ENCODE measurements at regions not wholly inside any gene's neighbourhood (a gene's known extent, or its start where the extent isn't known, plus 50 kb on each side); places are given as distances from the start of the nearest gene placed in this dataset.

DNA sequence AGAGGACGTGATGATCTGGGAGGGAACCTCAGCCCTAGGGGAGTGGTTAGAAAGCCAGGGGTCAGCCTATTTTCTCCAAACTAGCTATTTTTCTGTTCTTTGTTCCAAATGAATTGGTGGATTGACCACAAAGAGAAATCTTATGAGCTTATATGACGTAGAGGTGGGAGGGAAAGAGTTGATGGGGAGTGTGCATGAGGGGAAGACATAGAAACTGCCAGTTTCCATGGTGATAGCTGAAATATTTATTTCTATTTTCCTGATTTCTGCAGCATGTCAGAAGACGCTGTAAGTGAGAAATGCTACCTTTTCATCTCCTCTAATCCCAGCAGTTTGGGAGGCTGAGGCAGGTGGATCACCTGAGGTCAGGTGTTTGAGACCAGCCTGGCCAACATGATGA is 51.4 kb upstream of the CISTR start:
- DNase-seq (ENCODE audit: low spot score): no peak

GRCh38 chr12:53803703-53804102 is 51.9 kb upstream of the CISTR start:
- DNase-seq (ENCODE audit: low spot score): no peak

GRCh38 chr12:53804429-53804828 is 52.6 kb upstream of the CISTR start:
- DNase-seq (ENCODE audit: low spot score): peak; percentile 83

- DNase-seq (ENCODE audit: low spot score): no peak
These were observed 53.3 kb upstream of the CISTR start for GRCh38 chr12:53805067-53805466.

DNA sequence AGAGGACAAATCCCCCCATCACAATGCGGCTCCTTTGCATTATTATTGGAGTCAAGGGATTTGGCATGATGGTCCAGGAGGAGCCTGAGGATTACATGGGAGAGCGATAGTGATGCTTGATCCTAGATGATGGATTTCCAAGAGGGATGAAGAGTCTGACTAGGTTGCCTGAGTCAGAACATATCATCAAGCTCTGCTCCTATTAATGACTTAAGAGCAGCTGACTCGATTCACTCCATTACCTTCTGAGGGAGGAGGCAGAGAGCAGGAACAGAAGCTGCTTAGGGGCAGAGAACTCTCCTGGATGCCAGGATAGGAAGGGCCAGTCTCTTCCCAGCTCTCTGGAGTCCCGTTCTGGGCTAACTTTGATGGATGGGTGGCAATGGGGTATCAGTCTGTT is 54.0 kb upstream of the CISTR start:
- DNase-seq (ENCODE audit: low spot score): no peak

- DNase-seq (ENCODE audit: low spot score): no peak
These were observed 54.9 kb upstream of the CISTR start for GRCh38 chr12:53806721-53807120.

DNA sequence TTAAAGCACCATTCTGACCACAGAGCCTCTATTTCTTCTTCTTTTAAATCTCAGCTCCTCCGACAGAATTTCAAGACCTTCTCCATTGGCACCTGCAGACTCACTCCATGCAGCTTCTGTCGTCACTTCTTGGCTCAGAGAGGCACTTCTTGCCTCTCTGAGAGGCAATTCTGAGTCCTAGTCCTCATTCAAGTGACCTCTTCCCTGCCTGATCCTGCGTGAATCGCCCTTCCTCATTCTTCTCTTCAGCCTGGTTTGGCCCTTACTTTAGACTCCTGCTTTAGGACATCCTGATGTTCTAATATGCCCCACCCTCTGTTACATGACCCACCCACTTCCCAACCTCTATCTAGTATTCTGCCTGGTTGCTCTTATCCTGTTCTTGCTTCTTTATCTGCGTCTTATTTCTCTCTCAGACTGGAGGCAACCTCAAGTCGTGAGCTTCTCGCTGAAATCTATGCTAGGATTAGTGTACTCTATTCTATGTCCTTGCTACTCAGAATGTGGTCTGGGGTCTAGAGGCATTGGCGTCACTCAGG is 55.6 kb upstream of the CISTR start:
- no peak for DNase-seq (ENCODE audit: low spot score)

- DNase-seq (ENCODE audit: low spot score): no peak
These were observed 56.4 kb upstream of the CISTR start for GRCh38 chr12:53808023-53808705.

DNA sequence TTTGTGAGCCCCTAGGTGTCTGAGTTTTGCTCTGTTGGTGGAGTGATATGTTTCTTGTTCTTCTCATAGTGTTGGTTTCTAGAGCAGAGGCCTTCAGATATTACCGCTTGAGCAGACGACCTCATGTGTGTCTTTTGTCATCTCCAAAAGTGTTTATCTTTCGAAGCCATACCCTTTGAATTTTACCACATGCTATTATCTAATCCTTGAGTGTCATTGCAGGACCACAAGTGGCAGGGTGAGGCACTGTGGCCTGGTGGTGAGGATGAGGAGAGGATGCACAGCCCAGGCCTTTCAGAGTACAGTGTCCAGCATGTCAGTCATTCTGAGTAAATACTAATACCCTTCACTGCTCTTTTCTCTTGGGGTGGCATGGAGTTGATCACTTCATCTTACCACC is 57.2 kb upstream of the CISTR start:
- DNase-seq (ENCODE audit: low spot score): no peak

DNA sequence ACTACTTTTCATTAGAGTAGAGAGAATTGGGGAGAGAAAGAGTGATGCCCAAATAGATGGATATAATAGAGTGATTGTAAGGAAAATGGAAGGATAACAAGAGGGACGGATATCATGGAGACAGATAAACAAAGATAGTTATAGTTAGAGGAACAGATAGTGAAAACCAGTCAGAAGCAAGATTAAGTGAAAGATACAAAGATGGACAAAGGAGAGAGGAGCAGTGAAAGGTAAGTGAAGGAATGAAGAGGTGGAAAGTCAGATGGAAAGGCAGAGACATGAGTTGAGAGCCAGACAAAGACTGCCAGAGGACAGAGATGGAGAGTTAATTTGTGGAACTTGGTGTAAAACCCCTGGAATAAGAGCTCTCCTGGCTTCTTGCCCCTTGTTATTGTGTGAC is 59.2 kb upstream of the CISTR start:
- DNase-seq (ENCODE audit: low spot score): no peak

- DNase-seq (ENCODE audit: low spot score): no peak
These were observed 59.8 kb upstream of the CISTR start for GRCh38 chr12:53811606-53812005.

- no peak for DNase-seq (ENCODE audit: low spot score)
These were observed 64.7 kb upstream of the CISTR start for GRCh38 chr12:53816360-53817020.

- no peak for DNase-seq (ENCODE audit: low spot score)
These were observed 65.2 kb upstream of the CISTR start for GRCh38 chr12:53817021-53817389.

GRCh38 chr12:53820514-53821306 is 68.9 kb upstream of the CISTR start:
- no peak for DNase-seq (ENCODE audit: low spot score)

DNA sequence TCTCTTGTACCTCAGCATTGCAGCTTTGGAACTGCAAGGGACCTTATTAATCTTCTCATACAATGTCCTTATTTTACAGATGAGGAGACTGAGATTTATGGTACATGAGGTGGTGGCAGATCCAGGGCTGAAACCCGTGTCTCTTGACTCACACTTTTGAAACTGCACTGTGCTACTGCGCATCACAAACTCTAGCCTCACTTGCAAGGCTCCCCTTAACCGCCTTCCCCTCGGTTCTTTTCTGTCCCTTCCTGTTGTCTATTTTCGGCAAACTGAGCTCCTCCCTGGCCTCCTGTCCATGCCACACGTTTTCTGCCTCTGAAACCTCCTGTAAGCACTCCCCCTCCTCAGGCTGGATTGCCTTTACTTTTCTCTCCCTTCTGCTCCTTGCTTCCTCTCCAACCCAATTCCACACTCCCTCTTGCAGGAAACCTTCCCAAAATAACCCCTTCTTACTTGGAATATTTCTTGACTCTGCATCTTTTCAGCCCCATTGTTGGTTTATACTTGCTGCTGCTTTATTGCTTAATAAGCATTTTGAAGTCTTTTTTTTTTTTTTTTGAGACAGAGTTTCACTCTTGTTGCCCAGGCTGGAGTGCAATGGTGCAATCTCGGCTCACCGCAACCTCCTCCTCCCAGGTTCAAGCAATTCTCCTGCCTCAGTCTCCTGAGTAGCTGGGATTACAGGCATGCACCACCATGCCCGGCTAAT is 72.4 kb upstream of the CISTR start:
- DNase-seq (ENCODE audit: low spot score): no peak

GRCh38 chr12:53825246-53826081 is 73.7 kb upstream of the CISTR start:
- DNase-seq (ENCODE audit: low spot score): peak; percentile 89

DNA sequence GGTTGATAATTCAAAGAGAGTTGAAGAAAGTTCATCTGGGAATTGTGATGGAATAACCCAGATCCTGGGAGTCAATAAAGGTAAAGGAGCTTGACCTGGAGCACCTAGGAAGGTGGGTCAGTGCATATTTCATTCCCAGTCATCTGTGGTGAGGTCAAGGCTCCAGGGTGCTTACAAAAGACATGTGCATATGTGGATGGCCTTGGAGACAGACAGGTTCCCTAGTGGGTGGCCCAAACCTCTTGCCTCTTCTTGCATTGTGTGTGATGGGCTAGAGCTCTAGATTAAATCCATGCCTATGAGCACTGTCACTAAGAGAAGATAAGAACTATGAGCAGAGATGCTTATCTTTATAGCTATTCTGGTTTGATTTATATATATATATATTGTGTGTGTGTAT is 75.5 kb upstream of the CISTR start:
- DNase-seq (ENCODE audit: low spot score): peak; percentile 30

- no peak for DNase-seq (ENCODE audit: low spot score)
These were observed 76.8 kb upstream of the CISTR start for GRCh38 chr12:53828598-53828997.

DNA sequence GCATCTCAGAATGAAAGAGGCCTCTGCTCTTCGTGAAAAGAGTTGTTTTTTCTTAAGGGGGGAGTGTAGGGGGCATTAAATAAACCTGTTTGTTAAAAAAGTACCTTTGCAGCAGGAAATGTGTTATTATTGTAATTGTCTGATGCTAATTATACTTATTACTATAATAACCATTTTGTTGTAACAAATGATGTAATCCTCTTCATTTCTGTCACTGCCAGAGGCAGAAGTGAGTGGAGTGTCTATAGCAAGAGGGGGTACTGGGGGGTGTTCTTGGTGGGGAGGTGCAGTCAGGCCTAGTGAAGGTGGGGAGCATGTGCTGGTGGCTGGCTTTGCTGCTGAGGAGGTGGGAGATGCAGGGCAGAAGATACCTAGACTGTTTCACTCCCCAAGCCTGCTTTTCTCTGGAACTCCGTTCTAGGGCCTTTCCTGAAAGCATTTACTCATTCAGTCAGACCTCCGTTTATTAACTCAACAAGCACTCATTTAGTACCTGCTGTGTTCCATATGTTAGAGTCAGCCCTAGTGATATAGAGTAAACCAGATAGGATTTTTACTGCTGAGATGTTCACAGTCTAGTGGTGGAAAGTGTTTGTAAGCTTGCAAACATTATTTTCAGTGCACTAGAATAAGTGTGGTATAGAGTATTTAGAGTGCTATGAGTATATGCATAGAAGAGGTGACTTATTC is 77.5 kb upstream of the CISTR start:
- no peak for DNase-seq (ENCODE audit: low spot score)

DNA sequence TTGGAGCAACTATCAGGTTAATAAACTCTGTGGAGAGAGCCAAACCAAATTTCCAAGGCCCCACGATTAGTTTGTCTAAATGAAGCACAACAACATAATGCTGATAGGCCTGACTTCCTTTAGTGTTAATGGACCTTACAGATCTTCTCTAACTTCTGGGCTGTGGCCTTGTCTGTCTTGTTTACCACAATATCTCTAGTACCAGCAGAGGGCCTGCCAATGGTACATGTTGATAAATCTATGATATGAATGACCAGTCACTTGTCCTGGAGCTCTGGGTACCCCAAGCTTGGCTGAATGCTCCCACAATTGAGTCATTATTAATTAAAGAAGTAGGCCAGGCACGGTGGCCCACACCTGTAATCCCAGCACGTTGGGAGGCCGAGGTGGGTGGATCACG is 78.9 kb upstream of the CISTR start:
- peak; percentile 29 for DNase-seq (ENCODE audit: low spot score)

Data from HT-29 (cell line).